CD14-positive monocyte (primary cell): ENCODE measurements at regions not wholly inside any gene's neighbourhood (a gene's known extent, or its start where the extent isn't known, plus 50 kb on each side); places are given as distances from the start of the nearest gene placed in this dataset.

ENCODE experiments used
- DNase-seq, 3 donors: peaks; one replicate each; pipeline ENCODE4 v3.0.0-alpha.2; 2011 to 2022
- H2AFZ ChIP-seq: 2 replicates; pipeline ENCODE4 v1.6.0; 2012; ENCODE audit warnings: mild to moderate bottlenecking, low read depth, low read length, inconsistent platforms; ENCODE audit not compliant: insufficient read depth, poor library complexity, severe bottlenecking
- H3K27ac ChIP-seq, 2 donors: 1 replicate in 1 of 2; 2 replicates in 1 of 2; pipeline ENCODE4 v1.5.1; 2012 to 2013; ENCODE audit warnings: low read length in 2 of 2, control low read depth in 1 of 2, inconsistent platforms in 1 of 2, low read depth in 1 of 2, mild to moderate bottlenecking in 1 of 2
- H3K27me3 ChIP-seq, 2 donors: one replicate each; pipeline versions ENCODE4 v1.6.0 to v1.6.1; 2011 to 2013; ENCODE audit warnings: low read length in 2 of 2; ENCODE audit not compliant: control insufficient read depth in 2 of 2, insufficient read depth in 2 of 2
- H3K36me3 ChIP-seq, 2 donors: replicated peaks in 1 of 2; 1 replicate in 1 of 2; 2 replicates in 1 of 2; pipeline versions ENCODE4 v1.5.1 to v1.6.1; 2012 to 2013; ENCODE audit warnings: low read length in 2 of 2, control low read depth in 1 of 2, inconsistent platforms in 1 of 2, mild to moderate bottlenecking in 1 of 2; ENCODE audit not compliant: insufficient read depth in 2 of 2, control insufficient read depth in 1 of 2
- H3K4me1 ChIP-seq, 2 donors: 1 replicate in 1 of 2; 2 replicates in 1 of 2; pipeline versions ENCODE4 v1.5.1 to v1.6.1; 2012 to 2013; ENCODE audit warnings: low read length in 2 of 2, control low read depth in 1 of 2, inconsistent platforms in 1 of 2, mild to moderate bottlenecking in 1 of 2, moderate library complexity in 1 of 2; ENCODE audit not compliant: insufficient read depth in 2 of 2, control insufficient read depth in 1 of 2
- H3K4me2 ChIP-seq: replicated peaks from 2 replicates; pipeline ENCODE3; 2012; ENCODE audit warnings: low read length, moderate library complexity, mild to moderate bottlenecking; ENCODE audit not compliant: poor library complexity, severe bottlenecking; ENCODE audit errors: extremely low read depth
- H3K4me3 ChIP-seq, 3 experiments: fragments of 200-600 bp in 1 of 3; sonication (generic) in 1 of 3; replicated peaks in 1 of 3; 1 replicate in 2 of 3; 2 replicates in 1 of 3; pipeline ENCODE4 v1.5.1; 2011 to 2013; ENCODE audit warnings: low read length in 3 of 3, mild to moderate bottlenecking in 3 of 3, control low read depth in 2 of 3, low read depth in 2 of 3, inconsistent platforms in 1 of 3, moderate library complexity in 1 of 3
- H3K79me2 ChIP-seq: 2 replicates; pipeline ENCODE4 v1.6.0; 2012; ENCODE audit warnings: mild to moderate bottlenecking, control low read depth, inconsistent platforms, low read length, moderate library complexity; ENCODE audit not compliant: insufficient read depth
- H3K9ac ChIP-seq: 2 replicates; pipeline ENCODE4 v1.6.0; 2017; ENCODE audit warnings: low read length, mild to moderate bottlenecking; ENCODE audit not compliant: insufficient read depth, poor library complexity, severe bottlenecking
- H3K9me3 ChIP-seq, 2 donors: replicated peaks in 1 of 2; 1 replicate in 1 of 2; 2 replicates in 1 of 2; pipeline versions ENCODE4 v1.5.1 to v1.6.1; 2012 to 2013; ENCODE audit warnings: low read length in 2 of 2, control low read depth in 1 of 2; ENCODE audit not compliant: control insufficient read depth in 1 of 2, insufficient read depth in 1 of 2
- H4K20me1 ChIP-seq: 2 replicates; pipeline ENCODE4 v1.6.0; 2012; ENCODE audit warnings: mild to moderate bottlenecking, low read length, control low read depth, moderate library complexity; ENCODE audit not compliant: insufficient read depth
- H3K27ac Mint-ChIP-seq, 7 donors: one replicate each; pipeline ENCODE4 v1.8.0; 2020; ENCODE audit warnings: mild to moderate bottlenecking in 7 of 7, mixed read lengths in 7 of 7, moderate library complexity in 6 of 7, inconsistent platforms in 2 of 7
- H3K27me3 Mint-ChIP-seq, 3 donors: one replicate each; pipeline ENCODE4 v1.8.0; 2021 to 2022; ENCODE audit warnings: low read depth in 3 of 3, mild to moderate bottlenecking in 3 of 3, mixed read lengths in 3 of 3, moderate library complexity in 3 of 3, inconsistent platforms in 1 of 3
- H3K36me3 Mint-ChIP-seq, 2 donors: one replicate each; pipeline ENCODE4 v1.8.0; 2020; ENCODE audit warnings: mixed read lengths in 2 of 2, inconsistent platforms in 1 of 2, mild to moderate bottlenecking in 1 of 2
- H3K4me1 Mint-ChIP-seq: one replicate; pipeline ENCODE4 v1.8.0; 2020; ENCODE audit warnings: mild to moderate bottlenecking, mixed read lengths
- H3K4me3 Mint-ChIP-seq, 2 donors: one replicate each; pipeline ENCODE4 v1.8.0; 2020; ENCODE audit warnings: mild to moderate bottlenecking in 2 of 2, mixed read lengths in 2 of 2, moderate library complexity in 1 of 2
- H3K9me3 Mint-ChIP-seq, 7 donors: one replicate each; pipeline ENCODE4 v1.8.0; 2020 to 2022; ENCODE audit warnings: mixed read lengths in 7 of 7, mild to moderate bottlenecking in 6 of 7, moderate library complexity in 6 of 7, inconsistent platforms in 2 of 7
- WGBS: methylation state at CpG from one replicate; pipeline ENCODE4 v1.1.5; 2013; ENCODE audit warnings: missing lambda C conversion rate; ENCODE audit not compliant: insufficient coverage; 5-methylcytosine and 5-hydroxymethylcytosine counted together
- intact Hi-C, 2 donors: fragments of 100-400 bp; cut with micrococcal nuclease; formaldehyde crosslinking; loops; one replicate each; pipeline versions ENCODE4 v1.15.0 to v1.15.1; 2023
- TF ChIP-seq, protein P1 (sequence below): fragments of 200-600 bp; IDR thresholded peaks from one replicate; pipeline ENCODE4 v1.8.0; 2022; ENCODE audit warnings: antibody characterized with exemption, mild to moderate bottlenecking

DNA sequence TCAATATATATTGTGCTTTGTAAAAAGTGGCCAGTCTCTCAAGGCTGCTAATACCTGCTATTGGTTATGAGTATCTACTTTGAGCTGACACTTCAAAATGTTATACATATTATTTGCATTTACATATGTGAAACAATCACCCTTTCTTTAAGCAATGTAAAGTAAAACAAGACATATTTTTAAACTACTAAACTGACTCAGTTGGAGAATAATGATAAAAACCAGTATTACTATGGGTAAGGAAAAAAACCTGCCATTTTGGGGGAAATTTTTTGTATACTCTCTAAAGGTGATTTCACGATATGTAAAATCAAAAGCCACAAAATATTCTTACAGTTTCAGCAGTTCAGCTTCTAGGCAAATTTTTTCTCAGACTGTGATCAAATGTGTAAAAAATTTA, 232.3 kb downstream of the PRL start:
- Mint-ChIP-seq H3K27ac (no peak overlapping the region), H3K4me3 (no peak overlapping the region), H3K4me1 (peaks cover 33% of the 10 kb centered on the region), H3K36me3 (no peaks in the 10 kb centered on the region), H3K9me3 (no peaks in the 10 kb centered on the region), H3K27me3 (no peaks in the 10 kb centered on the region)
- H3K4me1 ChIP-seq = peaks cover 15 to 16% of the 10 kb centered on the region in 2 donors
- H2AFZ ChIP-seq = no peak overlapping the region
- H3K27me3 ChIP-seq = no peaks in the 10 kb centered on the region
- no peak overlapping the region for H3K4me3 ChIP-seq
- H3K9ac ChIP-seq = no peak overlapping the region
- H4K20me1 ChIP-seq = no peaks in the 10 kb centered on the region
- H3K9me3 ChIP-seq = no peaks in the 10 kb centered on the region
- TF ChIP-seq, protein P1, sequence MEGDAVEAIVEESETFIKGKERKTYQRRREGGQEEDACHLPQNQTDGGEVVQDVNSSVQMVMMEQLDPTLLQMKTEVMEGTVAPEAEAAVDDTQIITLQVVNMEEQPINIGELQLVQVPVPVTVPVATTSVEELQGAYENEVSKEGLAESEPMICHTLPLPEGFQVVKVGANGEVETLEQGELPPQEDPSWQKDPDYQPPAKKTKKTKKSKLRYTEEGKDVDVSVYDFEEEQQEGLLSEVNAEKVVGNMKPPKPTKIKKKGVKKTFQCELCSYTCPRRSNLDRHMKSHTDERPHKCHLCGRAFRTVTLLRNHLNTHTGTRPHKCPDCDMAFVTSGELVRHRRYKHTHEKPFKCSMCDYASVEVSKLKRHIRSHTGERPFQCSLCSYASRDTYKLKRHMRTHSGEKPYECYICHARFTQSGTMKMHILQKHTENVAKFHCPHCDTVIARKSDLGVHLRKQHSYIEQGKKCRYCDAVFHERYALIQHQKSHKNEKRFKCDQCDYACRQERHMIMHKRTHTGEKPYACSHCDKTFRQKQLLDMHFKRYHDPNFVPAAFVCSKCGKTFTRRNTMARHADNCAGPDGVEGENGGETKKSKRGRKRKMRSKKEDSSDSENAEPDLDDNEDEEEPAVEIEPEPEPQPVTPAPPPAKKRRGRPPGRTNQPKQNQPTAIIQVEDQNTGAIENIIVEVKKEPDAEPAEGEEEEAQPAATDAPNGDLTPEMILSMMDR = no peak
- no CpG with 5 or more reads among the region's 1 CpG for WGBS
- no peak overlapping the region for H3K4me2 ChIP-seq
- no peak for DNase-seq
- H3K79me2 ChIP-seq = no peaks in the 10 kb centered on the region
- no peak overlapping the region for H3K27ac ChIP-seq
- no peaks in the 10 kb centered on the region for H3K36me3 ChIP-seq
- intact Hi-C loops = loop anchor here in 1 of 2 donors (5.0 kb wide), 1 partner anchor 37 kb away; no protein-coding TSS in a partner anchor

DNA sequence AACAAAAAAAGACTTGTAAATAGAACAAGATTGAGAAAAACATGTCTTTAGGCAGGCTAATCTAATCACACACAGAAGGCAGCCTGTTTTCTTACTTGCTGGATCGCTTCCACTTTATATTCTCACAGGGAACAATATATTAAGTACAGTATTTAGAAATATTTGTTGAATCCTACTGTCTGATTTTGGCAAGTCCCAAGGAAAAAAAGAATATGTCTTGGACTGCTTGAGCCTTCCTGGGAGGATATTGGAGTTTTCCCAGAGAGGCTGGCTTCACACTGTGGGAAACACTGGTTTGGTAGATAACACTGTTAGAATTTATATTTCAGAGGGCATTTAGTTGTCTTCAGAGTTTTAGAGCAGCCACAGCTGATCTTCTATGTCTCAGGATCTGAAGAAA, 229.7 kb downstream of the PRL start:
- no peak overlapping the region for H3K27ac ChIP-seq
- no peak for DNase-seq
- no peak overlapping the region for H3K9ac ChIP-seq
- peaks cover 0 to 2% (median 1%) of the 10 kb centered on the region in 3 donors for H3K27me3 Mint-ChIP-seq
- TF ChIP-seq, protein P1 = no peak
- H3K4me1 Mint-ChIP-seq = peaks cover 46% of the 10 kb centered on the region
- no peak overlapping the region for H3K4me3 Mint-ChIP-seq
- no peaks in the 10 kb centered on the region for H3K36me3 Mint-ChIP-seq
- no peaks in the 10 kb centered on the region for H3K36me3 ChIP-seq
- no peaks in the 10 kb centered on the region for H4K20me1 ChIP-seq
- H3K4me3 ChIP-seq = no peak overlapping the region
- H3K9me3 ChIP-seq = no peaks in the 10 kb centered on the region
- H3K27me3 ChIP-seq = no peaks in the 10 kb centered on the region
- no peaks in the 10 kb centered on the region for H3K79me2 ChIP-seq
- intact Hi-C loops = no loop called here
- no peak overlapping the region for H3K4me2 ChIP-seq
- peaks cover 31 to 32% of the 10 kb centered on the region in 2 donors for H3K4me1 ChIP-seq
- H3K9me3 Mint-ChIP-seq = no peaks in the 10 kb centered on the region
- WGBS = no CpG with 5 or more reads among the region's 1 CpG
- no peak overlapping the region for H2AFZ ChIP-seq
- H3K27ac Mint-ChIP-seq = no peak overlapping the region
